Smooth muscle cell (in vitro differentiated cells): ENCODE measurements at regions not wholly inside any gene's neighbourhood (a gene's known extent, or its start where the extent isn't known, plus 50 kb on each side); places are given as distances from the start of the nearest gene placed in this dataset.

Experiments used
- DNase-seq: peaks from one replicate; lab custom pipeline; 2025; ENCODE audit not compliant: unreplicated experiment; lab: John Stamatoyannopoulos, UW
- H2AFZ ChIP-seq: fragments of 200-600 bp; sonication (generic); 2 replicates; pipeline ENCODE4 v1.6.0; 2016; ENCODE audit warnings: antibody characterized with exemption, low read depth, mild to moderate bottlenecking
- H3F3A ChIP-seq: fragments of 200-600 bp; sonication (generic); 2 replicates; pipeline ENCODE4 v1.6.0; 2017; ENCODE audit warnings: antibody characterized with exemption, low read depth
- H3K27ac ChIP-seq: fragments of 200-600 bp; sonication (generic); 2 replicates; pipeline ENCODE4 v1.5.1; 2016; ENCODE audit warnings: low read depth, mild to moderate bottlenecking
- H3K27me3 ChIP-seq: fragments of 200-600 bp; sonication (generic); 2 replicates; pipeline ENCODE4 v1.6.1; 2016; ENCODE audit warnings: low read depth, mild to moderate bottlenecking
- H3K36me3 ChIP-seq: fragments of 200-600 bp; sonication (generic); 2 replicates; pipeline ENCODE4 v1.5.1; 2016; ENCODE audit warnings: low read depth
- H3K4me1 ChIP-seq: fragments of 200-600 bp; sonication (generic); 2 replicates; pipeline ENCODE4 v1.5.1; 2016; ENCODE audit warnings: low read depth
- H3K4me2 ChIP-seq: fragments of 200-600 bp; sonication (generic); 2 replicates; pipeline ENCODE4 v1.6.0; 2016; ENCODE audit warnings: mild to moderate bottlenecking
- H3K4me3 ChIP-seq: fragments of 200-600 bp; sonication (generic); 2 replicates; pipeline ENCODE4 v1.5.1; 2016; ENCODE audit warnings: mild to moderate bottlenecking
- H3K79me2 ChIP-seq: fragments of 200-600 bp; sonication (generic); 2 replicates; pipeline ENCODE4 v1.6.0; 2016; ENCODE audit warnings: low read depth, mild to moderate bottlenecking
- H3K9ac ChIP-seq: fragments of 200-600 bp; sonication (generic); 2 replicates; pipeline ENCODE4 v1.6.0; 2016; ENCODE audit warnings: low read depth
- H3K9me3 ChIP-seq: fragments of 200-600 bp; sonication (generic); replicated peaks from 2 replicates; pipeline ENCODE4 v1.5.1; 2016; ENCODE audit warnings: low read depth
- H4K20me1 ChIP-seq: fragments of 200-600 bp; sonication (generic); 2 replicates; pipeline ENCODE4 v1.6.0; 2016; ENCODE audit warnings: low read depth
- CTCF ChIP-seq: fragments of 200-600 bp; sonication (generic); IDR thresholded peaks from 2 replicates; pipeline ENCODE4 v1.5.1; 2017; ENCODE audit warnings: borderline replicate concordance, mild to moderate bottlenecking, antibody characterized with exemption; ENCODE audit not compliant: insufficient read depth, poor library complexity, severe bottlenecking
- WGBS: methylation state at CpG from one replicate; pipeline ENCODE4 v1.1.7; 2016; ENCODE audit warnings: low lambda C conversion rate; 5-methylcytosine and 5-hydroxymethylcytosine counted together

- no peak for DNase-seq
- Histone ChIP-seq H2AFZ (no peak overlapping the region), H3F3A (peaks cover 4% of the 10 kb centered on the region), H3K4me3 (no peak overlapping the region), H3K9me3 (no peaks in the 10 kb centered on the region), H3K27me3 (no peaks in the 10 kb centered on the region), H3K36me3 (no peaks in the 10 kb centered on the region), H3K9ac (no peak overlapping the region), H4K20me1 (no peaks in the 10 kb centered on the region), H3K27ac (peak overlapping the region; percentile 27), H3K79me2 (no peaks in the 10 kb centered on the region), H3K4me2 (peak overlapping the region; percentile 11), H3K4me1 (no peaks in the 10 kb centered on the region)
- WGBS = 30% methylated on average over 2 of the region's 2 CpGs
- no peak for TF ChIP-seq CTCF
These were observed 363.3 kb upstream of the CDH5 start for GRCh38 chr16:66003201-66003600.

- Histone ChIP-seq H3K4me1 (no peaks in the 10 kb centered on the region), H3K4me2 (peak overlapping the region; percentile 11), H4K20me1 (no peaks in the 10 kb centered on the region), H2AFZ (no peak overlapping the region), H3K27ac (peak overlapping the region; percentile 27), H3K79me2 (no peaks in the 10 kb centered on the region), H3K9me3 (no peaks in the 10 kb centered on the region), H3K4me3 (no peak overlapping the region), H3K9ac (no peak overlapping the region), H3K27me3 (no peaks in the 10 kb centered on the region), H3K36me3 (no peaks in the 10 kb centered on the region), H3F3A (peaks cover 4% of the 10 kb centered on the region)
- WGBS = 93% methylated on average over 7 of the region's 7 CpGs
- TF ChIP-seq CTCF = no peak
- DNase-seq = no peak
These were observed 363.9 kb upstream of the CDH5 start for GRCh38 chr16:66002601-66003000.

- TF ChIP-seq CTCF = no peak
- Histone ChIP-seq H3K4me1 (no peaks in the 10 kb centered on the region), H3K27me3 (no peaks in the 10 kb centered on the region), H3K4me3 (no peak overlapping the region), H3K36me3 (no peaks in the 10 kb centered on the region), H3K9ac (no peak overlapping the region), H3K9me3 (no peaks in the 10 kb centered on the region), H3K27ac (no peak overlapping the region), H2AFZ (no peak overlapping the region), H4K20me1 (no peaks in the 10 kb centered on the region), H3F3A (peaks cover 4% of the 10 kb centered on the region), H3K4me2 (no peak overlapping the region), H3K79me2 (no peaks in the 10 kb centered on the region)
- no peak for DNase-seq
- WGBS = 90% methylated on average over 4 of the region's 4 CpGs
These were observed 365.1 kb upstream of the CDH5 start for GRCh38 chr16:66001432-66001831.

- Histone ChIP-seq H2AFZ (no peak overlapping the region), H3K4me2 (no peak overlapping the region), H3K27ac (no peak overlapping the region), H3K9ac (no peak overlapping the region), H3F3A (no peaks in the 10 kb centered on the region), H3K79me2 (no peaks in the 10 kb centered on the region), H4K20me1 (no peaks in the 10 kb centered on the region), H3K27me3 (no peaks in the 10 kb centered on the region), H3K4me3 (no peak overlapping the region), H3K4me1 (no peaks in the 10 kb centered on the region), H3K9me3 (no peaks in the 10 kb centered on the region), H3K36me3 (no peaks in the 10 kb centered on the region)
- 68% methylated on average over 5 of the region's 5 CpGs for WGBS
- no peak for DNase-seq
- no peak for TF ChIP-seq CTCF
These were observed 368.0 kb upstream of the CDH5 start for GRCh38 chr16:65998443-65998842.
